GM06990 (cell line): ENCODE measurements at regions not wholly inside any gene's neighbourhood (a gene's known extent, or its start where the extent isn't known, plus 50 kb on each side); places are given as distances from the start of the nearest gene placed in this dataset.
"Not testable (repeated sequence)": the region's sequence is repeated elsewhere in the genome, so short reads cannot be mapped to it uniquely, and the experiment has no call there.

Experiments used
- DNase-seq: peaks from one replicate; pipeline ENCODE4 v3.0.0-alpha.2; 2011; ENCODE audit not compliant: insufficient read length; ENCODE audit errors: extremely low read depth
- H3K27me3 ChIP-seq: replicated peaks from 2 replicates; pipeline ENCODE4 v1.6.0; 2011; ENCODE audit warnings: low read length; ENCODE audit not compliant: control insufficient read depth, insufficient read depth
- H3K36me3 ChIP-seq: 2 replicates; pipeline ENCODE4 v1.5.1; 2011; ENCODE audit warnings: low read length; ENCODE audit not compliant: control insufficient read depth, insufficient read depth
- H3K4me3 ChIP-seq: replicated peaks from 2 replicates; pipeline ENCODE4 v1.5.1; 2011; ENCODE audit warnings: low read depth, mild to moderate bottlenecking, control low read depth, low read length
- CTCF ChIP-seq: IDR thresholded peaks from 2 replicates; pipeline ENCODE4 v1.5.1; 2011; ENCODE audit warnings: low read length, control low read depth, mild to moderate bottlenecking, inconsistent platforms; ENCODE audit not compliant: insufficient read depth, poor library complexity, severe bottlenecking

DNA sequence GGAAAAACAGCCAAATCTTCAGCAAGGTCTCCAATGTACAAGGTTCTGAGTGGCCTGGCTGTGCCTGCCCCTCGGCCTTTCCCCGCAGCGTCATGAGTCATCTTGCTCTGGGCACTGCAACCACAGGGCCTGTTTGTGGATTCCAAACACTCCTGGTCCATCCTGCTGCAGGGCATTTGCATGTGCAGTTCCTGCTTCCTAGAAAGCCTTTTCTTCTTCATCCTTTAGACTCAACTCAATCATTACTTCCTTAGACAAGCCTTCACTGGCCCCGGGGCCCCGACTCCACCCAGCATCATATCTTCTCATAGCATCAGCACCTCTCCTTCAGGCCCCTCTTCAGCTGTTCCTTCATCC, 101.8 kb upstream of the EGLN3 start:
- Histone ChIP-seq H3K4me3 (no peak overlapping the region), H3K27me3 (no peaks in the 10 kb centered on the region), H3K36me3 (no peaks in the 10 kb centered on the region)
- TF ChIP-seq CTCF, result no peak
- no peak for DNase-seq

DNA sequence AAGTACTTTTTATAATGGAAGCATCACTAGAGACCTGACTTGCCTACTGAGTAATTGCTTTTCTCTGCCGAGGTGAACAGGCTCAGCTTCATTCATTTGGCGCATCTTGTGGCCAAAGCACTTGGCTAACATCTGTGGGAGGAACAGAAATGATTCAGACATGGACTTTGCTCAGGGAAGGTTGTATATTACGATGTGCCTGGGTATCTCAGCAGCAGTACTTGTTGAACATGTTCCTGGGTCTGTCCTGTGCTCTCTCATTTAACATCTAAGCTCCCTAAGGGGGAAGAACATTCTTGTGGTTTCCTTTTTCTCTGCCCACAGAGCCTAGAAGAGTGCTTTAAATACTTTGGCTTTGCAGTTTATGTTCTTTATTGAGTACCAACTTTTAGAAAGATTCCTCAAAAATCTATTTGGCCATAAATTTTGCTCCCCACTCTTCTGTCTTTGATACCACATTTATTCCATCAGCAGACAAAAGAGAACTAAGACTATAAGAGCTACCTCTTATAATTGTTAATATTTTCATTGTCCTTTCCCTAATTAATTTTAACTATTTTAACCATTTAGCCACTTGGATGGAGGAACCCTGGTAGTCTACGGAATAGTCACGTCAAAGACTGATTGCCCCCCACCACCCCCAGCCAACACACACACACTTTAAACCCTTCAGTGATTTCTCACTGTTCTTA, 101.2 kb upstream of the EGLN3 start:
- Histone ChIP-seq H3K27me3 (no peaks in the 10 kb centered on the region), H3K36me3 (no peaks in the 10 kb centered on the region), H3K4me3 (no peak overlapping the region)
- no peak for DNase-seq
- no peak for TF ChIP-seq CTCF

- TF ChIP-seq CTCF, result no peak
- Histone ChIP-seq H3K27me3 (no peaks in the 10 kb centered on the region), H3K4me3 (no peak overlapping the region), H3K36me3 (no peaks in the 10 kb centered on the region)
- DNase-seq, result no peak
Observed at GRCh38 chr14:34050606-34051005, 99.7 kb upstream of the EGLN3 start.

DNA sequence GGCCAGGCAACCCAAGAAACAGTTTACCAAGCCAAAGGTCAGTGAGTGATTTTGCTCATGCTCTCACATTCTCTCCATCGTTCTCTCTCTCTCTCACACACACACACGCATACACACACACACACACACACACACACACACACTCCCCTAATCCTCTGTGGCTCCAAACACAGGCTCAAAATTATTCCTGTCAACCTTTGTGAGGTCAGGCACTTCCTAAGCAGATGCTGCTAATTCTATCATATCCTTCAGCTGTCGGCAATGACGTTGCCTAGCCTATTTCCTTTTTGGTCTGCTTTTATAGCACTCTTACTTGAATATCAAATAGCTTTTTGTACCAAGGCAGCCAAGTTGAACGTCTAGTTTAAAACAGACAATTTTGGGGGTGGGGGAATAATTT, 98.9 kb upstream of the EGLN3 start:
- no peaks in the 10 kb centered on the region for H3K36me3 ChIP-seq
- DNase-seq, result no peak
- H3K27me3 ChIP-seq, result no peaks in the 10 kb centered on the region
- no peak overlapping the region for H3K4me3 ChIP-seq
- no peak for TF ChIP-seq CTCF

DNA sequence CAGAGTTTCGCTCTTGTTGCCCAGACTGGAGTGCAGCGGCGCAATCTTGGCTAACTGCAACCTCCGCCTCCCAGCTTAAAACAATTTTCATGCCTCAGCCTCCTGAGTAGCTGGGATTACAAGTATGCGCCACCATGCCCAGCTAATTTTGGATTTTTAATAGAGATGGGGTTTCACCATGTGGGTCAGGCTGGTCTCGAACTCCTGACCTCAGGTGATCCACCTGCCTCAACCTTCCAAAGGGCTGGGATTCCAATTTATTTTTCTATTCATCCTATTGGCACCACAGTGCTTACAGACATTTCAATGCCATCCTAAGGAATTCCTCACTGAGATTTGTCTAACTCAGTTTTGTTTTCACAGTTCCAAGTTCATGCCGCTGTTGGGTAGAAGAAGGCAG, 98.3 kb upstream of the EGLN3 start:
- DNase-seq, H3K36me3 ChIP-seq, H3K27me3 ChIP-seq, H3K4me3 ChIP-seq: not testable (repeated sequence)

GRCh38 chr14:34046799-34047520, 96.1 kb upstream of the EGLN3 start:
- TF ChIP-seq CTCF, result no peak
- no peak overlapping the region for H3K4me3 ChIP-seq
- no peak for DNase-seq

More at GRCh38 chr14:34046799-34047520, 96.1 kb upstream of the EGLN3 start:
- H3K27me3 ChIP-seq, result no peaks in the 10 kb centered on the region
- no peaks in the 10 kb centered on the region for H3K36me3 ChIP-seq
